ENCODE measurements at regions not wholly inside any gene's neighbourhood (a gene's known extent, or its start where the extent isn't known, plus 50 kb on each side); places are given as distances from the start of the nearest gene placed in this dataset.

- 56% methylated on average over 1 of the region's 5 CpGs for WGBS (ENCODE audit: insufficient coverage)
- no peak for DNase-seq (ENCODE audit: low read depth in 4 of 6, low spot score in 6 of 6)
- no peak overlapping the region for H3K27ac ChIP-seq (ENCODE audit: low read depth, low read length)
These were observed 339.6 kb downstream of the CHRM3 start for GRCh38 chr1:239725933-239726332.

GRCh38 chr1:239730378-239730777 is 344.0 kb downstream of the CHRM3 start:
- Histone ChIP-seq H3K4me1 (ENCODE audit: control insufficient read depth, insufficient read depth, low read length) (no peaks in the 10 kb centered on the region), H3K27me3 (ENCODE audit: control insufficient read depth, insufficient read depth, low read length) (no peaks in the 10 kb centered on the region), H3K9me3 (ENCODE audit: control insufficient read depth, insufficient read depth, low read length) (no peaks in the 10 kb centered on the region), H3K36me3 (ENCODE audit: control insufficient read depth, insufficient read depth, low read length) (no peaks in the 10 kb centered on the region), H3K27ac (ENCODE audit: low read depth, low read length) (no peak overlapping the region), H3K4me3 (ENCODE audit: low read depth, low read length) (no peak overlapping the region)
- WGBS (ENCODE audit: insufficient coverage) = 85% methylated on average over 1 of the region's 2 CpGs
- DNase-seq (ENCODE audit: low read depth in 4 of 6, low spot score in 6 of 6) = no peak

More at GRCh38 chr1:239725933-239726332, 339.6 kb downstream of the CHRM3 start:
- Histone ChIP-seq H3K4me3 (ENCODE audit: low read depth, low read length) (no peak overlapping the region), H3K27me3 (ENCODE audit: control insufficient read depth, insufficient read depth, low read length) (no peaks in the 10 kb centered on the region), H3K9me3 (ENCODE audit: control insufficient read depth, insufficient read depth, low read length) (no peaks in the 10 kb centered on the region), H3K36me3 (ENCODE audit: control insufficient read depth, insufficient read depth, low read length) (no peaks in the 10 kb centered on the region), H3K4me1 (ENCODE audit: control insufficient read depth, insufficient read depth, low read length) (no peaks in the 10 kb centered on the region)

- H3K4me1 ChIP-seq (ENCODE audit: control insufficient read depth, insufficient read depth, low read length) = no peaks in the 10 kb centered on the region
- no peak overlapping the region for H3K27ac ChIP-seq (ENCODE audit: low read depth, low read length)
- DNase-seq (ENCODE audit: low read depth in 4 of 6, low spot score in 6 of 6) = peak in 1 of 6 donors; percentile 32
- no peaks in the 10 kb centered on the region for H3K9me3 ChIP-seq (ENCODE audit: control insufficient read depth, insufficient read depth, low read length)
- H3K27me3 ChIP-seq (ENCODE audit: control insufficient read depth, insufficient read depth, low read length) = no peaks in the 10 kb centered on the region
- no peak overlapping the region for H3K4me3 ChIP-seq (ENCODE audit: low read depth, low read length)
- WGBS (ENCODE audit: insufficient coverage) = 78% methylated on average over 4 of the region's 5 CpGs
- H3K36me3 ChIP-seq (ENCODE audit: control insufficient read depth, insufficient read depth, low read length) = no peaks in the 10 kb centered on the region
These were observed 344.8 kb downstream of the CHRM3 start for GRCh38 chr1:239731082-239731748.

GRCh38 chr1:239732770-239733169 is 346.4 kb downstream of the CHRM3 start:
- 89% methylated on average over 2 of the region's 2 CpGs for WGBS (ENCODE audit: insufficient coverage)

GRCh38 chr1:239733995-239734394 is 347.6 kb downstream of the CHRM3 start:
- H3K36me3 ChIP-seq (ENCODE audit: control insufficient read depth, insufficient read depth, low read length) = no peaks in the 10 kb centered on the region
- no CpG with 5 or more reads among the region's 3 CpGs for WGBS (ENCODE audit: insufficient coverage)
- no peak for DNase-seq (ENCODE audit: low read depth in 4 of 6, low spot score in 6 of 6)
- H3K9me3 ChIP-seq (ENCODE audit: control insufficient read depth, insufficient read depth, low read length) = no peaks in the 10 kb centered on the region
- H3K4me3 ChIP-seq (ENCODE audit: low read depth, low read length) = no peak overlapping the region
- no peaks in the 10 kb centered on the region for H3K27me3 ChIP-seq (ENCODE audit: control insufficient read depth, insufficient read depth, low read length)
- H3K4me1 ChIP-seq (ENCODE audit: control insufficient read depth, insufficient read depth, low read length) = no peaks in the 10 kb centered on the region
- H3K27ac ChIP-seq (ENCODE audit: low read depth, low read length) = no peak overlapping the region

More at GRCh38 chr1:239732770-239733169, 346.4 kb downstream of the CHRM3 start:
- no peaks in the 10 kb centered on the region for H3K4me1 ChIP-seq (ENCODE audit: control insufficient read depth, insufficient read depth, low read length)
- no peak for DNase-seq (ENCODE audit: low read depth in 4 of 6, low spot score in 6 of 6)
- H3K27me3 ChIP-seq (ENCODE audit: control insufficient read depth, insufficient read depth, low read length) = no peaks in the 10 kb centered on the region
- H3K9me3 ChIP-seq (ENCODE audit: control insufficient read depth, insufficient read depth, low read length) = no peaks in the 10 kb centered on the region
- H3K4me3 ChIP-seq (ENCODE audit: low read depth, low read length) = no peak overlapping the region
- H3K27ac ChIP-seq (ENCODE audit: low read depth, low read length) = no peak overlapping the region
- H3K36me3 ChIP-seq (ENCODE audit: control insufficient read depth, insufficient read depth, low read length) = no peaks in the 10 kb centered on the region

GRCh38 chr1:239735111-239735510 is 348.7 kb downstream of the CHRM3 start:
- no peak for DNase-seq (ENCODE audit: low read depth in 4 of 6, low spot score in 6 of 6)
- H3K36me3 ChIP-seq (ENCODE audit: control insufficient read depth, insufficient read depth, low read length) = no peaks in the 10 kb centered on the region
- H3K4me1 ChIP-seq (ENCODE audit: control insufficient read depth, insufficient read depth, low read length) = no peaks in the 10 kb centered on the region
- no peaks in the 10 kb centered on the region for H3K27me3 ChIP-seq (ENCODE audit: control insufficient read depth, insufficient read depth, low read length)
- H3K9me3 ChIP-seq (ENCODE audit: control insufficient read depth, insufficient read depth, low read length) = peaks cover 2% of the 10 kb centered on the region
- H3K27ac ChIP-seq (ENCODE audit: low read depth, low read length) = no peak overlapping the region
- no CpG with 5 or more reads among the region's 2 CpGs for WGBS (ENCODE audit: insufficient coverage)
- no peak overlapping the region for H3K4me3 ChIP-seq (ENCODE audit: low read depth, low read length)

GRCh38 chr1:239736479-239736878 is 350.1 kb downstream of the CHRM3 start:
- DNase-seq (ENCODE audit: low read depth in 4 of 6, low spot score in 6 of 6) = no peak
- no peak overlapping the region for H3K27ac ChIP-seq (ENCODE audit: low read depth, low read length)
- WGBS (ENCODE audit: insufficient coverage) = no CpG with 5 or more reads among the region's 2 CpGs
- no peaks in the 10 kb centered on the region for H3K4me1 ChIP-seq (ENCODE audit: control insufficient read depth, insufficient read depth, low read length)
- H3K9me3 ChIP-seq (ENCODE audit: control insufficient read depth, insufficient read depth, low read length) = peaks cover 2% of the 10 kb centered on the region
- no peaks in the 10 kb centered on the region for H3K36me3 ChIP-seq (ENCODE audit: control insufficient read depth, insufficient read depth, low read length)
- no peaks in the 10 kb centered on the region for H3K27me3 ChIP-seq (ENCODE audit: control insufficient read depth, insufficient read depth, low read length)
- no peak overlapping the region for H3K4me3 ChIP-seq (ENCODE audit: low read depth, low read length)

GRCh38 chr1:239739375-239739774 is 352.3 kb upstream of the FMN2 start:
- Histone ChIP-seq H3K27ac (ENCODE audit: low read depth, low read length) (no peak overlapping the region), H3K36me3 (ENCODE audit: control insufficient read depth, insufficient read depth, low read length) (no peaks in the 10 kb centered on the region), H3K4me3 (ENCODE audit: low read depth, low read length) (no peak overlapping the region), H3K4me1 (ENCODE audit: control insufficient read depth, insufficient read depth, low read length) (no peaks in the 10 kb centered on the region), H3K27me3 (ENCODE audit: control insufficient read depth, insufficient read depth, low read length) (no peaks in the 10 kb centered on the region), H3K9me3 (ENCODE audit: control insufficient read depth, insufficient read depth, low read length) (peaks cover 2% of the 10 kb centered on the region)
- no peak for DNase-seq (ENCODE audit: low read depth in 4 of 6, low spot score in 6 of 6)
- WGBS (ENCODE audit: insufficient coverage) = 88% methylated on average over 1 of the region's 2 CpGs

- Histone ChIP-seq H3K9me3 (ENCODE audit: control insufficient read depth, insufficient read depth, low read length) (peaks cover 2% of the 10 kb centered on the region), H3K4me1 (ENCODE audit: control insufficient read depth, insufficient read depth, low read length) (no peaks in the 10 kb centered on the region), H3K27ac (ENCODE audit: low read depth, low read length) (no peak overlapping the region), H3K4me3 (ENCODE audit: low read depth, low read length) (no peak overlapping the region), H3K36me3 (ENCODE audit: control insufficient read depth, insufficient read depth, low read length) (no peaks in the 10 kb centered on the region), H3K27me3 (ENCODE audit: control insufficient read depth, insufficient read depth, low read length) (no peaks in the 10 kb centered on the region)
- WGBS (ENCODE audit: insufficient coverage) = no CpG with 5 or more reads among the region's 2 CpGs
- no peak for DNase-seq (ENCODE audit: low read depth in 4 of 6, low spot score in 6 of 6)
These were observed 351.8 kb upstream of the FMN2 start for GRCh38 chr1:239739919-239740318.

- H3K4me1 ChIP-seq (ENCODE audit: control insufficient read depth, insufficient read depth, low read length) = no peaks in the 10 kb centered on the region
- H3K4me3 ChIP-seq (ENCODE audit: low read depth, low read length) = no peak overlapping the region
- no peak for DNase-seq (ENCODE audit: low read depth in 4 of 6, low spot score in 6 of 6)
- H3K27me3 ChIP-seq (ENCODE audit: control insufficient read depth, insufficient read depth, low read length) = no peaks in the 10 kb centered on the region
- H3K9me3 ChIP-seq (ENCODE audit: control insufficient read depth, insufficient read depth, low read length) = peaks cover 2% of the 10 kb centered on the region
- WGBS (ENCODE audit: insufficient coverage) = no CpG with 5 or more reads among the region's 6 CpGs
- no peak overlapping the region for H3K27ac ChIP-seq (ENCODE audit: low read depth, low read length)
- H3K36me3 ChIP-seq (ENCODE audit: control insufficient read depth, insufficient read depth, low read length) = no peaks in the 10 kb centered on the region
These were observed 349.1 kb upstream of the FMN2 start for GRCh38 chr1:239742416-239743109.
